Erythroblast (primary cell): ENCODE measurements at regions not wholly inside any gene's neighbourhood (a gene's known extent, or its start where the extent isn't known, plus 50 kb on each side); places are given as distances from the start of the nearest gene placed in this dataset.

Experiments used
- GATA1 ChIP-seq: IDR thresholded peaks from 2 replicates; pipeline ENCODE4 v1.6.1; 2011; ENCODE audit warnings: low read depth, mild to moderate bottlenecking, control low read depth, low read length, moderate library complexity
- POLR2A ChIP-seq: IDR thresholded peaks from 2 replicates; pipeline ENCODE4 v1.6.1; 2011; ENCODE audit warnings: mild to moderate bottlenecking, low read length

DNA sequence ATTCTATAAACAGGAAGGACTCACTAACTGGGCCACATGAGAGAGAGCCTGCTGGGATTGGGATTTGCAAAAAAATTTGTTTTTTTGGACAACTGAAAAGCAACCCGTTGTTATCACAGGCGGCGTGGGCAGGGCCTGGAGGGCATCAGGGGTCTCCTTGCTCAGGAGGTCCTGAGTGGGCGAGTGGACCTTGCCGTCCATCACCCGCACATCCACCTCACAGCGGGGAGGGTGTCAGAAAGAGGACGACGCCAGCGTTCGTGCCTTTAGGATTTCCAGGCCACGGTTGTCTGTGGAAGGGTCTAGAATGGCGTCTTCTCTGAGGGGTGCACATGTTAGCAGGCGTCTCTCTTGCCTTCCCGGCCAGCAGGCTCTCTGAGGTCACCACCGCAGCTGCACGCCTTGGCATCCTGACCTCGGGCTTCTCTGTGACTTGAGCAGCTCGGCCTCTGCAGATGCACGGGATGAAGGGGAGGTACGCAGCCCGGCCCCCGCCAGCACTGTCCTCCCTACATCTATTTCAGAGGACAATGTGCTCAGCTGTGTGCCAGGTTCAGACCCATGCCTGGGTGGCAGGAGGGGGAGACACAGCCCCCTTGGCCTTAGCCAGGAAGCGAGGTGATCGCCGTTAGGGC is 749.5 kb downstream of the BRD1 start:
- TF ChIP-seq POLR2A (no peak), GATA1 (no peak)
